HCT116 (cell line): ENCODE measurements at regions not wholly inside any gene's neighbourhood (a gene's known extent, or its start where the extent isn't known, plus 50 kb on each side); places are given as distances from the start of the nearest gene placed in this dataset.

Experiments used
- ATAC-seq: fragments of 200-7000 bp; cut with Tn5 transposase; 2 replicates; pipeline ENCODE4 v1.9.1; 2020; ENCODE audit warnings: mild to moderate bottlenecking, moderate library complexity
- BruUV-seq: library from RNA; stranded (reverse); fragments of 400-500 nt; replicated peaks from 2 replicates; lab custom pipeline; 2021; lab: Mats Ljungman, UMichigan
- CTCF ChIA-PET: fragments of 300-600 bp; sonication (Branson Sonifier 250); formaldehyde crosslinking; loops from one replicate; lab custom pipeline; 2021; ENCODE audit warnings: antibody characterized with exemption; lab: Charles Lee
- POLR2A ChIA-PET: fragments of 300-600, 350-600 bp; sonication (Branson Sonifier 250); formaldehyde crosslinking; loops from one replicate; lab custom pipeline; 2021; ENCODE audit warnings: antibody characterized with exemption; lab: Charles Lee
- RAD21 ChIA-PET, 2 experiments: fragments of 300-600 bp; sonication (Branson Sonifier 250); formaldehyde crosslinking; loops; one replicate each; lab custom pipeline; 2023; ENCODE audit warnings: low total read pairs in 2 of 2; ENCODE audit not compliant: uncharacterized antibody in 2 of 2, unreplicated experiment in 2 of 2, low non-redundant PET in 1 of 2; lab: Charles Lee
- DNase-seq: peaks from one replicate; pipeline ENCODE4 v3.0.0-alpha.2; 2010; ENCODE audit warnings: low read depth, low spot score
- H2AFZ ChIP-seq: fragments of 200-600 bp; shearing (Covaris generic), sonication (generic); 2 replicates; pipeline ENCODE4 v1.6.1; 2017; ENCODE audit warnings: low read depth, mixed run types, mixed read lengths, antibody characterized with exemption, low read length; ENCODE audit not compliant: poor library complexity, severe bottlenecking
- H3K27ac ChIP-seq: 2 replicates; pipeline ENCODE4 v1.5.1; 2012; ENCODE audit warnings: low read depth, low read length
- H3K27me3 ChIP-seq: fragments of 200-600 bp; sonication (generic); 2 replicates; pipeline ENCODE4 v1.6.1; 2016; ENCODE audit warnings: mixed run types, low read length, mixed read lengths; ENCODE audit not compliant: insufficient read depth
- H3K36me3 ChIP-seq, 2 experiments: fragments of 200-500 bp in 1 of 2; fragments of 200-600 bp in 1 of 2; sonication (Bioruptor generic) in 1 of 2; sonication (generic) in 1 of 2; 2 replicates each; pipeline versions ENCODE4 v1.5.1 to v1.6.1; 2014 to 2016; ENCODE audit warnings: low read length in 2 of 2, inconsistent platforms in 1 of 2, mixed read lengths in 1 of 2, mixed run types in 1 of 2; ENCODE audit not compliant: insufficient read depth in 2 of 2, control insufficient read depth in 1 of 2
- H3K4me1 ChIP-seq, 2 experiments: fragments of 200-600 bp in 1 of 2; sonication (generic) in 1 of 2; 2 replicates each; pipeline versions ENCODE4 v1.5.1 to v1.6.1; 2012 to 2017; ENCODE audit warnings: low read length in 2 of 2, inconsistent platforms in 1 of 2, mild to moderate bottlenecking in 1 of 2, mixed read lengths in 1 of 2, mixed run types in 1 of 2, moderate library complexity in 1 of 2; ENCODE audit not compliant: insufficient read depth in 2 of 2, control insufficient read depth in 1 of 2
- H3K4me2 ChIP-seq: fragments of 200-600 bp; sonication (generic); 2 replicates; pipeline ENCODE4 v1.6.1; 2017; ENCODE audit warnings: mixed run types, low read length, mixed read lengths
- H3K4me3 ChIP-seq, 2 experiments: fragments of 200-600 bp in 1 of 2; sonication (generic) in 1 of 2; replicated peaks in 1 of 2; 2 replicates each; pipeline ENCODE4 v1.5.1; 2011 to 2016; ENCODE audit warnings: low read length in 2 of 2, control low read depth in 1 of 2, low read depth in 1 of 2, mild to moderate bottlenecking in 1 of 2, mixed read lengths in 1 of 2, mixed run types in 1 of 2
- H3K79me2 ChIP-seq: fragments of 200-600 bp; sonication (generic); 2 replicates; pipeline ENCODE4 v1.6.1; 2017; ENCODE audit warnings: mild to moderate bottlenecking, mixed run types, low read length, moderate library complexity, mixed read lengths; ENCODE audit not compliant: insufficient read depth
- H3K9ac ChIP-seq: fragments of 200-600 bp; sonication (generic); 2 replicates; pipeline ENCODE4 v1.6.1; 2016; ENCODE audit warnings: low read length, mixed read lengths
- H3K9me2 ChIP-seq: fragments of 200-600 bp; sonication (generic), shearing (Covaris generic); 2 replicates; pipeline ENCODE4 v1.6.1; 2017; ENCODE audit warnings: mixed run types, mild to moderate bottlenecking, moderate library complexity; ENCODE audit not compliant: insufficient read depth
- H3K9me3 ChIP-seq, 2 experiments: fragments of 200-500 bp in 1 of 2; fragments of 200-600 bp in 1 of 2; sonication (Bioruptor generic) in 1 of 2; sonication (generic) in 1 of 2; 2 replicates each; pipeline ENCODE4 v1.6.1; 2014 to 2017; ENCODE audit warnings: low read length in 2 of 2, mixed read lengths in 2 of 2, inconsistent platforms in 1 of 2, low read depth in 1 of 2, mild to moderate bottlenecking in 1 of 2, mixed run types in 1 of 2, moderate library complexity in 1 of 2; ENCODE audit not compliant: control insufficient read depth in 1 of 2, insufficient read depth in 1 of 2
- H4K20me1 ChIP-seq: fragments of 200-600 bp; sonication (generic), shearing (Covaris generic); 2 replicates; pipeline ENCODE4 v1.6.1; 2017; ENCODE audit warnings: mixed run types, mild to moderate bottlenecking, moderate library complexity; ENCODE audit not compliant: insufficient read depth
- ELF1 ChIP-seq: IDR thresholded peaks from 2 replicates; pipeline ENCODE4 v1.6.1; 2012; ENCODE audit warnings: low read depth, borderline replicate concordance
- YY1 ChIP-seq: IDR thresholded peaks from 2 replicates; pipeline ENCODE4 v1.6.1; 2011; ENCODE audit warnings: low read length, low read depth, moderate library complexity, mild to moderate bottlenecking; ENCODE audit not compliant: insufficient replicate concordance; ENCODE audit errors: extremely low read depth
- ZFX ChIP-seq: fragments of 450-650 bp; IDR thresholded peaks from 2 replicates; pipeline ENCODE4 v1.6.1; 2017
- ZNF274 ChIP-seq: fragments of 200-500 bp; sonication (Bioruptor generic); IDR thresholded peaks from 2 replicates; pipeline ENCODE4 v1.6.1; 2014; ENCODE audit warnings: mild to moderate bottlenecking, low read depth, low read length, inconsistent platforms
- intact Hi-C: fragments of 100-400 bp; cut with micrococcal nuclease; formaldehyde crosslinking; loops from 2 replicates; pipeline ENCODE4 v1.10.0; 2022
- TF ChIP-seq, protein P1 (sequence below): IDR thresholded peaks from 2 replicates; pipeline ENCODE4 v1.6.1; 2012
- TF ChIP-seq, protein P2 (sequence below), 3 experiments: fragments of 200-600 bp in 1 of 3; sonication (generic) in 1 of 3; IDR thresholded peaks in 2 of 3; conservative IDR thresholded peaks in 1 of 3; 2 replicates each; pipeline ENCODE4 v1.5.1; 2012 to 2017; ENCODE audit warnings: low read depth in 2 of 3, low read length in 2 of 3, antibody characterized with exemption in 1 of 3, borderline replicate concordance in 1 of 3, control low read depth in 1 of 3, mild to moderate bottlenecking in 1 of 3, mixed read lengths in 1 of 3, mixed run types in 1 of 3, moderate library complexity in 1 of 3; ENCODE audit not compliant: insufficient read depth in 1 of 3

DNA sequence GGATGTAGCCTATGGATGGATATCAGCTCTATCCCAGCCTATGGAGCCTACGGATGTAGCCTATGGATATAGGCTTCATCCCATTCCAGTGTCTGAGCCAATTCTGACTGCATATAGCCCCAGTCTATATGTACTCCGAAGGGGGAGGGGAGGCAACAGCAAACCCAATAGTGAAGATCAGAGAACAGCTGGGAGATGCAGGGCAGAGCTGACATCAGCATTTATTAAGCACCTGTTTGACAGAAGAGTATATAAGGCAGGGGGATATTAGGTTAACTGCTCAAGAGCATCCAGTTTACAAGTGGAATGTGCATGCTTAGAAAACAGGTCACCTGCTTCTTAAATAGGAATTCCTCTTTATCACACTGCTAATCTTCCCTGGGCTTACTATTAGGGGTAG lies 85.2 kb downstream of the TNFAIP3 start:
- Histone ChIP-seq H3K36me3 (no peaks in the 10 kb centered on the region), H3K4me3 (no peak overlapping the region), H3K9me3 (no peaks in the 10 kb centered on the region), H3K4me2 (no peak overlapping the region), H3K9me2 (no peaks in the 10 kb centered on the region), H3K79me2 (no peaks in the 10 kb centered on the region), H3K27ac (no peak overlapping the region), H3K4me1 (no peaks in the 10 kb centered on the region), H3K9ac (no peak overlapping the region), H2AFZ (no peak overlapping the region), H3K27me3 (no peaks in the 10 kb centered on the region), H4K20me1 (no peaks in the 10 kb centered on the region)
- ATAC-seq (no peak), DNase-seq (no peak)
- RAD21 ChIA-PET = no interaction called here
- TF ChIP-seq ELF1 = no peak
- TF ChIP-seq, protein P1, sequence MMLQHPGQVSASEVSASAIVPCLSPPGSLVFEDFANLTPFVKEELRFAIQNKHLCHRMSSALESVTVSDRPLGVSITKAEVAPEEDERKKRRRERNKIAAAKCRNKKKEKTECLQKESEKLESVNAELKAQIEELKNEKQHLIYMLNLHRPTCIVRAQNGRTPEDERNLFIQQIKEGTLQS = no peak
- intact Hi-C loops = no loop called here
- CTCF ChIA-PET = interaction anchor here (1.3 kb wide), 1 partner anchor 244 kb away, joined by 4 read pairs; no protein-coding TSS in a partner anchor
- BruUV-seq = no TSS peak
- POLR2A ChIA-PET = no interaction called here

DNA sequence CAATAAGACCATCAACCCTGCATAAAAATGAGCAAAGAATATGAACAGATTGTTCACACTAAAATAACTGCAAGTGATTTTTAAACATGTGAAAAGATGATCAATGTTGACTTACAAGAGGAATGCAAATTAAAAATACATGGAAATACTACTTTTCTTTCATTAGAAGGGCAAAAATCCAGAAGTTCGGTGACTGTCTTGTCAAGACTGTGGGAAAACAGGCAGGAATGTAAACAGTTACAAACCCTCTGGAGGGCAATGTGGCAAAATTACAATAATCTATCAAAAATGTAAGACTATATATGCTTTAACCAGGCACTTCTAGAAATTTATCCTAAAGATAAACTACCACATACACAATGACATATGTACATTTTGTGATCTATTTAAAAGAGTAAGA lies 86.7 kb downstream of the TNFAIP3 start:
- H3K79me2 ChIP-seq = no peaks in the 10 kb centered on the region
- TF ChIP-seq ZFX (no peak), YY1 (no peak), ZNF274 (no peak)
- TF ChIP-seq, protein P2, sequence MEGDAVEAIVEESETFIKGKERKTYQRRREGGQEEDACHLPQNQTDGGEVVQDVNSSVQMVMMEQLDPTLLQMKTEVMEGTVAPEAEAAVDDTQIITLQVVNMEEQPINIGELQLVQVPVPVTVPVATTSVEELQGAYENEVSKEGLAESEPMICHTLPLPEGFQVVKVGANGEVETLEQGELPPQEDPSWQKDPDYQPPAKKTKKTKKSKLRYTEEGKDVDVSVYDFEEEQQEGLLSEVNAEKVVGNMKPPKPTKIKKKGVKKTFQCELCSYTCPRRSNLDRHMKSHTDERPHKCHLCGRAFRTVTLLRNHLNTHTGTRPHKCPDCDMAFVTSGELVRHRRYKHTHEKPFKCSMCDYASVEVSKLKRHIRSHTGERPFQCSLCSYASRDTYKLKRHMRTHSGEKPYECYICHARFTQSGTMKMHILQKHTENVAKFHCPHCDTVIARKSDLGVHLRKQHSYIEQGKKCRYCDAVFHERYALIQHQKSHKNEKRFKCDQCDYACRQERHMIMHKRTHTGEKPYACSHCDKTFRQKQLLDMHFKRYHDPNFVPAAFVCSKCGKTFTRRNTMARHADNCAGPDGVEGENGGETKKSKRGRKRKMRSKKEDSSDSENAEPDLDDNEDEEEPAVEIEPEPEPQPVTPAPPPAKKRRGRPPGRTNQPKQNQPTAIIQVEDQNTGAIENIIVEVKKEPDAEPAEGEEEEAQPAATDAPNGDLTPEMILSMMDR (IDR thresholded peaks at IDR 0.05 in 2 of 3, conservative IDR thresholded peaks at IDR 0.05 in 1 of 3; ENCODE audit: borderline replicate concordance in 1 of 3, insufficient read depth in 1 of 3, low read depth in 2 of 3, low read length in 2 of 3) = no peak
- no peaks in the 10 kb centered on the region for H3K9me2 ChIP-seq
- H3K9ac ChIP-seq = no peak overlapping the region
- ChIA-PET RAD21 (no interaction called here), CTCF (no interaction called here), POLR2A (no interaction called here)
- intact Hi-C loops = no loop called here
- no peaks in the 10 kb centered on the region for H3K36me3 ChIP-seq
- no peak overlapping the region for H2AFZ ChIP-seq
- no peaks in the 10 kb centered on the region for H4K20me1 ChIP-seq
- DNase-seq (no peak), ATAC-seq (no peak)
- H3K27ac ChIP-seq = no peak overlapping the region
- no peaks in the 10 kb centered on the region for H3K4me1 ChIP-seq
- BruUV-seq = no TSS peak
- no peak overlapping the region for H3K4me3 ChIP-seq
- H3K4me2 ChIP-seq = no peak overlapping the region
- H3K27me3 ChIP-seq = no peaks in the 10 kb centered on the region
- no peaks in the 10 kb centered on the region for H3K9me3 ChIP-seq
